SU-DHL-6 (cell line): ENCODE measurements at regions not wholly inside any gene's neighbourhood (a gene's known extent, or its start where the extent isn't known, plus 50 kb on each side); places are given as distances from the start of the nearest gene placed in this dataset.

Source experiments
- H2AFZ ChIP-seq: fragments of 200-600 bp; sonication (generic); 2 replicates; pipeline ENCODE4 v1.6.1; 2014; ENCODE audit warnings: low read depth, mild to moderate bottlenecking, moderate library complexity, mixed read lengths, antibody characterized with exemption, low read length; ENCODE audit not compliant: severe bottlenecking
- H3F3A ChIP-seq: fragments of 200-600 bp; shearing (Covaris generic); 2 replicates; pipeline ENCODE4 v1.6.0; 2016; ENCODE audit warnings: antibody characterized with exemption, mild to moderate bottlenecking; ENCODE audit not compliant: insufficient read depth
- H3K27ac ChIP-seq: fragments of 200-600 bp; sonication (generic); 2 replicates; pipeline ENCODE4 v1.5.1; 2016; ENCODE audit warnings: low read depth, mild to moderate bottlenecking, low read length, moderate library complexity, mixed read lengths
- H3K27me3 ChIP-seq: fragments of 200-600 bp; sonication (generic), shearing (Covaris generic); 2 replicates; pipeline ENCODE4 v1.6.0; 2014; ENCODE audit warnings: mild to moderate bottlenecking, low read length
- H3K36me3 ChIP-seq: fragments of 200-600 bp; sonication (generic); 2 replicates; pipeline ENCODE4 v1.6.1; 2014; ENCODE audit warnings: mild to moderate bottlenecking, low read length, mixed read lengths
- H3K4me2 ChIP-seq: fragments of 300-600, 200-600 bp; shearing (Covaris generic), sonication (generic); 2 replicates; pipeline ENCODE4 v1.6.0; 2014; ENCODE audit warnings: low read length, low read depth, mild to moderate bottlenecking; ENCODE audit not compliant: poor library complexity, severe bottlenecking
- H3K4me3 ChIP-seq: fragments of 200-600 bp; sonication (generic); 2 replicates; pipeline ENCODE4 v1.5.1; 2014; ENCODE audit warnings: antibody characterized with exemption, low read length, mild to moderate bottlenecking, mixed read lengths; ENCODE audit not compliant: insufficient read depth, poor library complexity, severe bottlenecking
- H3K79me2 ChIP-seq: fragments of 200-600 bp; sonication (generic); 2 replicates; pipeline ENCODE4 v1.6.1; 2014; ENCODE audit warnings: mild to moderate bottlenecking, low read length, moderate library complexity; ENCODE audit not compliant: insufficient read depth
- H3K9ac ChIP-seq: fragments of 200-600 bp; sonication (generic); 2 replicates; pipeline ENCODE4 v1.7.0; 2014; ENCODE audit warnings: mild to moderate bottlenecking, low read length
- H3K9me2 ChIP-seq: fragments of 200-600 bp; sonication (generic); replicated peaks from 2 replicates; pipeline ENCODE4 v1.6.1; 2014; ENCODE audit warnings: low read length; ENCODE audit not compliant: insufficient read depth
- H3K9me3 ChIP-seq: fragments of 200-600 bp; sonication (generic); 2 replicates; pipeline ENCODE4 v1.6.1; 2014; ENCODE audit warnings: low read length, mixed read lengths; ENCODE audit not compliant: insufficient read depth
- H4K20me1 ChIP-seq: fragments of 200-600 bp; sonication (generic); 2 replicates; pipeline ENCODE4 v1.6.1; 2014; ENCODE audit warnings: low read depth, mild to moderate bottlenecking, antibody characterized with exemption, low read length, moderate library complexity, mixed read lengths
- CTCF ChIP-seq: fragments of 200-600 bp; sonication (generic); IDR thresholded peaks from one replicate; pipeline ENCODE4 v1.5.1; 2017; ENCODE audit warnings: antibody characterized with exemption, mild to moderate bottlenecking, low read length, moderate library complexity; ENCODE audit not compliant: insufficient read depth, poor library complexity, severe bottlenecking
- EZH2phosphoT487 ChIP-seq: fragments of 200-600 bp; sonication (generic), shearing (Covaris generic); conservative IDR thresholded peaks from 2 replicates; pipeline ENCODE4 v1.6.1; 2018; ENCODE audit warnings: mild to moderate bottlenecking, antibody characterized with exemption, low read length, moderate library complexity, mixed read lengths

DNA sequence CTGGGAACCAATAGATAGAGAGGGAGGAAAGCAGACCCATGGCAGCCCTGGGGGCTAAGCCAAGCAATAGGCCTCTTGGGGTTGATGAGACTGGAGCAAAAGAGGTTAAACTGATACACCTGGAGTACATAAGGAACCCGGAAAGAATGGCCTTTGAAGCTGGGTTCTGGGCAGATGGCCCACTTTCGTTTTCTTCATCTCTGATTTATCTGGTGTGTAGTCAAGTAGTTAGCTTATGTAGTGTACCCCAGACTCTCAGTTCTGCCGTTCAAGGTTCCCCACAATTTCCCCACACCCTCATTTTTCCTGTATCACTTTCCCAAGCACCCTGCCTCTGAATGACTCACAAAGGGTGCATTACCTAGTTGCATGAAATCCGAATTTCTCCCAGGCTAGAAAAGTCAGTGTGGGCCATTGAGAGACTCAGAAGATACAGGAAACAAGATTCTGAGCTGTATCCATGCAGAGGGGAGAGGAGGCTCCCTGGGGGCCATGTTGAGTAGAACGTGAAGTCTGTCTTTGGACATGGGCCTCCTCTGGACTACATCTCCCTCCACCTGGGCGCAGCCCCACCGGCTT is 235.0 kb downstream of the LOXHD1 start:
- H3K4me3 ChIP-seq, result no peak overlapping the region

GRCh38 chr18:46422552-46423055 is 234.4 kb downstream of the LOXHD1 start:
- H2AFZ ChIP-seq, result no peak overlapping the region
- TF ChIP-seq CTCF, result no peak
- TF ChIP-seq EZH2phosphoT487, result no peak
- no peaks in the 10 kb centered on the region for H3K36me3 ChIP-seq
- H3K9ac ChIP-seq, result no peak overlapping the region
- no peak overlapping the region for H3K27ac ChIP-seq
- no peaks in the 10 kb centered on the region for H3K9me3 ChIP-seq
- H4K20me1 ChIP-seq, result no peaks in the 10 kb centered on the region
- no peaks in the 10 kb centered on the region for H3F3A ChIP-seq
- no peak overlapping the region for H3K4me2 ChIP-seq
- no peaks in the 10 kb centered on the region for H3K27me3 ChIP-seq
- no peaks in the 10 kb centered on the region for H3K79me2 ChIP-seq
- no peaks in the 10 kb centered on the region for H3K9me2 ChIP-seq
- H3K4me3 ChIP-seq, result no peak overlapping the region

More for the DNA sequence above, 235.0 kb downstream of the LOXHD1 start:
- Histone ChIP-seq H3K9me3 (no peaks in the 10 kb centered on the region), H2AFZ (no peak overlapping the region), H3K79me2 (no peaks in the 10 kb centered on the region), H3K27ac (no peak overlapping the region), H3K27me3 (no peaks in the 10 kb centered on the region), H3K36me3 (no peaks in the 10 kb centered on the region), H4K20me1 (no peaks in the 10 kb centered on the region), H3F3A (no peaks in the 10 kb centered on the region), H3K9me2 (no peaks in the 10 kb centered on the region), H3K9ac (no peak overlapping the region), H3K4me2 (no peak overlapping the region)
- TF ChIP-seq EZH2phosphoT487 (no peak), CTCF (no peak)

DNA sequence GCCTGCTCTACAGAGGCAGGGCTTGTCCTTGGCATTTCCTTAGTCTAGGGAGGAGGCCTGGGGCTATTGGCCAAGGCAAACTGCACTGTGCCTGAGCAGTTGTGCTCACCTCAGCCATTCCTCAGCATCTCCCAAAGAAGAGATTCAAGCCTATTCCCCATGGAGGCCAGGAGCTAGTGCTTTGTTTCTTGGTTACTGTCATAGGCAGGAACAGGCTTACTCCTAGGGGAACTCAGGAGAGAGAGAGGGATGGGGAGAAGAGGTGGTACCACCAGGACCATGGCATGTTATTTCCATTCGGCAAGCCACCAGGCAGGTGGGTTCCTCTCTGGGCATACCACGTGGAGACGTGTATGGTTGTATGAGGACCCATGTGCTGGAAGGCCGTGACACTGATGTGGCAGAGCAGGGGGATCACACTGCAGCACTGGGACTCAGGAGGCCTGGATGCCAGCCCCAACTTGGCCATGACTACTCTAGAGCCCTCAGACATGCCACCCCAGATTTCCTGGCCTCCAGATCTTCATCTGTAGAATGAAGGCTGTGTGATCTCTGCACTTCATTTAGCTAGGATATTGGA is 233.7 kb downstream of the LOXHD1 start:
- no peak overlapping the region for H3K4me3 ChIP-seq
- H3F3A ChIP-seq, result no peaks in the 10 kb centered on the region
- no peak overlapping the region for H2AFZ ChIP-seq
- H3K27me3 ChIP-seq, result no peaks in the 10 kb centered on the region
- no peak overlapping the region for H3K4me2 ChIP-seq
- H3K9me3 ChIP-seq, result no peaks in the 10 kb centered on the region
- no peaks in the 10 kb centered on the region for H3K9me2 ChIP-seq
- H3K79me2 ChIP-seq, result no peaks in the 10 kb centered on the region
- no peak overlapping the region for H3K9ac ChIP-seq
- H4K20me1 ChIP-seq, result no peaks in the 10 kb centered on the region
- no peaks in the 10 kb centered on the region for H3K36me3 ChIP-seq
- H3K27ac ChIP-seq, result no peak overlapping the region
- TF ChIP-seq EZH2phosphoT487 (no peak), CTCF (no peak)
